ENCODE measurements at regions not wholly inside any gene's neighbourhood (a gene's known extent, or its start where the extent isn't known, plus 50 kb on each side); places are given as distances from the start of the nearest gene placed in this dataset.
"Not testable (repeated sequence)": the region's sequence is repeated elsewhere in the genome, so short reads cannot be mapped to it uniquely, and the experiment has no call there.

DNA sequence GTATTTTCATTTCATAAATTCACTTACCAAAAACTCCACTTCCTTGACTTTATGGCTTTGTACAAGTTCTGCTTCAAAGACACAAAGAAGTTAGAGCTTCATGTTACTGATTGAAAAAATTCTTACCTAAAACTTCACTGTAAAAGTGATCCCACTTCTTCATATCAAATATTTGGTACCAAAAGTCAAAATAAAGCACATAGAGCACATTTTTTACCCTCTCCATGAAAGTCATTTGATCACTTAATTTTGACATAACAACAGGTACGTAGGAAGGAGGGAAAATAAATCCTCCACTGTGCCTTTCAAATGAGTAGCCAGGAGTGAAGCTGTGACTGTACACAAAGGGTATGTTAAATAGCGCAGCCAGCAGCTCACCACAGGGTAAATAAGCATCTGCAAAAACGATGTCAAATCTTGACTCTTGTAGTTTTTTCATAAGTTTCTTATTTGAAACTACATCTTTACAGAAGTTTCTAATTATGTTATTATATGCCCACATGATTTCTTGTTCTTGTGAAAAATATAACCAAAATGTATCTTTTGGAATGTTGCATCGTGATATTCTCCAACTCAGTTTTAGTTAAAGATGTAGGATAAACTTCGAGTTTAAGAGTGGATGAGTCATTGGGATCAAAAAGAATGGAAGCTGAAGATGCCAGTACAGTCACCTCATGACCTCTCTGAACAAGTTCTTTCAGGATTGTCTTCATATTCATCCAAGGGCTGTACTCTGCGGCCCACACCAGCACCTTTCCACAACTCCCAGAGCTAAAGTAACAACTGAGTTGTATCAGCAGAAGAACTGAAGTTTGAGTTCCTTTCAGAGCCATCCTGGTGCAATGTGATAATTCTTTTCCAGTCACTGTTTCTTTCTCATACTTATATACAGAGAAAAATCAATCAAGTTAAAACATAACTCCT is 68.2 kb upstream of the UGT2A3 start (continued):
- TF ChIP-seq, protein P1, sequence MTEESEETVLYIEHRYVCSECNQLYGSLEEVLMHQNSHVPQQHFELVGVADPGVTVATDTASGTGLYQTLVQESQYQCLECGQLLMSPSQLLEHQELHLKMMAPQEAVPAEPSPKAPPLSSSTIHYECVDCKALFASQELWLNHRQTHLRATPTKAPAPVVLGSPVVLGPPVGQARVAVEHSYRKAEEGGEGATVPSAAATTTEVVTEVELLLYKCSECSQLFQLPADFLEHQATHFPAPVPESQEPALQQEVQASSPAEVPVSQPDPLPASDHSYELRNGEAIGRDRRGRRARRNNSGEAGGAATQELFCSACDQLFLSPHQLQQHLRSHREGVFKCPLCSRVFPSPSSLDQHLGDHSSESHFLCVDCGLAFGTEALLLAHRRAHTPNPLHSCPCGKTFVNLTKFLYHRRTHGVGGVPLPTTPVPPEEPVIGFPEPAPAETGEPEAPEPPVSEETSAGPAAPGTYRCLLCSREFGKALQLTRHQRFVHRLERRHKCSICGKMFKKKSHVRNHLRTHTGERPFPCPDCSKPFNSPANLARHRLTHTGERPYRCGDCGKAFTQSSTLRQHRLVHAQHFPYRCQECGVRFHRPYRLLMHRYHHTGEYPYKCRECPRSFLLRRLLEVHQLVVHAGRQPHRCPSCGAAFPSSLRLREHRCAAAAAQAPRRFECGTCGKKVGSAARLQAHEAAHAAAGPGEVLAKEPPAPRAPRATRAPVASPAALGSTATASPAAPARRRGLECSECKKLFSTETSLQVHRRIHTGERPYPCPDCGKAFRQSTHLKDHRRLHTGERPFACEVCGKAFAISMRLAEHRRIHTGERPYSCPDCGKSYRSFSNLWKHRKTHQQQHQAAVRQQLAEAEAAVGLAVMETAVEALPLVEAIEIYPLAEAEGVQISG (CRISPR knock-in tag; IDR thresholded peaks at IDR 0.05), result 0 out of 2 replicates have a peak, but pooled peaks have one; percentile 23
- TF ChIP-seq BRD4 (CRISPR knock-in tag; IDR thresholded peaks at IDR 0.05) (0 out of 2 replicates have a peak, but pooled peaks have one; percentile 45), TCF12 (CRISPR knock-in tag; IDR thresholded peaks at IDR 0.05) (0 out of 2 replicates have a peak, but pooled peaks have one; percentile 45), PITX1 (CRISPR knock-in tag; IDR thresholded peaks at IDR 0.05) (0 out of 2 replicates have a peak, but pooled peaks have one; percentile 55), NR2F1 (CRISPR knock-in tag; IDR thresholded peaks at IDR 0.05) (peak in 1 of 2 experiments; percentile 76; a peak in 2 of 4 replicates), IRX3 (CRISPR knock-in tag; IDR thresholded peaks at IDR 0.05; ENCODE audit: borderline replicate concordance, low read depth) (0 out of 2 replicates have a peak, but pooled peaks have one; percentile 63), POLR2AphosphoS5 (IDR thresholded peaks at IDR 0.05; ENCODE audit: low read depth, low read length) (peak; percentile 85), SOX6 (CRISPR knock-in tag; IDR thresholded peaks at IDR 0.05) (peak; percentile 86), EP300 (CRISPR knock-in tag; IDR thresholded peaks at IDR 0.05; ENCODE audit: borderline replicate concordance) (peak; percentile 72; the same call in 1 of the 2 replicates), ZNF331 (CRISPR knock-in tag; IDR thresholded peaks at IDR 0.05) (peak; percentile 50; the same call in 1 of the 2 replicates), PHF8 (CRISPR knock-in tag; IDR thresholded peaks at IDR 0.05) (peak; percentile 49), MTF1 (CRISPR knock-in tag; IDR thresholded peaks at IDR 0.05) (0 out of 2 replicates have a peak, but pooled peaks have one; percentile 32), POLR2G (IDR thresholded peaks at IDR 0.05; ENCODE audit: low read depth, low read length) (peak; percentile 75), ZC3H13 (CRISPR knock-in tag; IDR thresholded peaks at IDR 0.05) (peak; percentile 90), ZNF317 (CRISPR knock-in tag; IDR thresholded peaks at IDR 0.05) (0 out of 2 replicates have a peak, but pooled peaks have one; percentile 43)
- TF ChIP-seq TCF12 (IDR thresholded peaks at IDR 0.05); SOX6 (IDR thresholded peaks at IDR 0.05); EP300 (IDR thresholded peaks at IDR 0.05; ENCODE audit: low read depth in 2 of 2, low read length in 2 of 2): not testable (repeated sequence)
- TF ChIP-seq, protein P2, sequence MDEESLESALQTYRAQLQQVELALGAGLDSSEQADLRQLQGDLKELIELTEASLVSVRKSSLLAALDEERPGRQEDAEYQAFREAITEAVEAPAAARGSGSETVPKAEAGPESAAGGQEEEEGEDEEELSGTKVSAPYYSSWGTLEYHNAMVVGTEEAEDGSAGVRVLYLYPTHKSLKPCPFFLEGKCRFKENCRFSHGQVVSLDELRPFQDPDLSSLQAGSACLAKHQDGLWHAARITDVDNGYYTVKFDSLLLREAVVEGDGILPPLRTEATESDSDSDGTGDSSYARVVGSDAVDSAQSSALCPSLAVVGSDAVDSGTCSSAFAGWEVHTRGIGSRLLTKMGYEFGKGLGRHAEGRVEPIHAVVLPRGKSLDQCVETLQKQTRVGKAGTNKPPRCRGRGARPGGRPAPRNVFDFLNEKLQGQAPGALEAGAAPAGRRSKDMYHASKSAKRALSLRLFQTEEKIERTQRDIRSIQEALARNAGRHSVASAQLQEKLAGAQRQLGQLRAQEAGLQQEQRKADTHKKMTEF (CRISPR knock-in tag; IDR thresholded peaks at IDR 0.05), result peak; percentile 87
- TF ChIP-seq, protein P3, sequence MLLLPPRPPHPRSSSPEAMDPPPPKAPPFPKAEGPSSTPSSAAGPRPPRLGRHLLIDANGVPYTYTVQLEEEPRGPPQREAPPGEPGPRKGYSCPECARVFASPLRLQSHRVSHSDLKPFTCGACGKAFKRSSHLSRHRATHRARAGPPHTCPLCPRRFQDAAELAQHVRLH (CRISPR knock-in tag; IDR thresholded peaks at IDR 0.05; ENCODE audit: borderline replicate concordance, low read depth), result peak; percentile 79
- TF ChIP-seq, protein P4, sequence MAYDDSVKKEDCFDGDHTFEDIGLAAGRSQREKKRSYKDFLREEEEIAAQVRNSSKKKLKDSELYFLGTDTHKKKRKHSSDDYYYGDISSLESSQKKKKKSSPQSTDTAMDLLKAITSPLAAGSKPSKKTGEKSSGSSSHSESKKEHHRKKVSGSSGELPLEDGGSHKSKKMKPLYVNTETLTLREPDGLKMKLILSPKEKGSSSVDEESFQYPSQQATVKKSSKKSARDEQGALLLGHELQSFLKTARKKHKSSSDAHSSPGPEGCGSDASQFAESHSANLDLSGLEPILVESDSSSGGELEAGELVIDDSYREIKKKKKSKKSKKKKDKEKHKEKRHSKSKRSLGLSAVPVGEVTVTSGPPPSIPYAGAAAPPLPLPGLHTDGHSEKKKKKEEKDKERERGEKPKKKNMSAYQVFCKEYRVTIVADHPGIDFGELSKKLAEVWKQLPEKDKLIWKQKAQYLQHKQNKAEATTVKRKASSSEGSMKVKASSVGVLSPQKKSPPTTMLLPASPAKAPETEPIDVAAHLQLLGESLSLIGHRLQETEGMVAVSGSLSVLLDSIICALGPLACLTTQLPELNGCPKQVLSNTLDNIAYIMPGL (CRISPR knock-in tag; IDR thresholded peaks at IDR 0.05; ENCODE audit: borderline replicate concordance in 1 of 2, low read depth in 1 of 2), result peak in 1 of 2 experiments; percentile 58; a peak in 1 of 4 replicates

Data from HepG2 (cell line).